ENCODE measurements at regions not wholly inside any gene's neighbourhood (a gene's known extent, or its start where the extent isn't known, plus 50 kb on each side); places are given as distances from the start of the nearest gene placed in this dataset.

DNA sequence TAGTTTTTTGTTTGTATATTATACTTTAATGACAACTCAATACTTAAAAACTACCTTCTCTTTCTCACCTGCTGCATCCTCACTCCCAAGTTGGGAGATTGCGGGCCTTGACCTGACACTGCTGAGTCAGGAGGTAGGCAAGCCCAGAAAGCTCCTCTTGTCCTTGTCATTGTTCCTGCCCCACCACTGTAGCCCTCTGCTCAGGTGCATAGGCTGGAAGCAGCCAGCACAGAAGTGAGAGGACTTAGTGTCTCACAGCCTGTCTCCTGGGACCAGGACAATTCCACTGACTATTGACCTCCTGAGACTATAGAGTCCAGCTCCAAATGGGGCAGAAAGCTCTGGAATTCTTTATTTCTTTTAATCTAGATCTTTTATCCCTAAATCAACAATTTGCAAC lies 123.5 kb upstream of the NDP start:
- Mint-ChIP-seq H3K9me3 (no peaks in the 10 kb centered on the region), H3K4me1 (ENCODE audit: low read depth) (no peaks in the 10 kb centered on the region), H3K27me3 (no peaks in the 10 kb centered on the region), H3K4me3 (no peak overlapping the region), H3K36me3 (ENCODE audit: low read depth) (no peaks in the 10 kb centered on the region), H3K27ac (no peak overlapping the region)

DNA sequence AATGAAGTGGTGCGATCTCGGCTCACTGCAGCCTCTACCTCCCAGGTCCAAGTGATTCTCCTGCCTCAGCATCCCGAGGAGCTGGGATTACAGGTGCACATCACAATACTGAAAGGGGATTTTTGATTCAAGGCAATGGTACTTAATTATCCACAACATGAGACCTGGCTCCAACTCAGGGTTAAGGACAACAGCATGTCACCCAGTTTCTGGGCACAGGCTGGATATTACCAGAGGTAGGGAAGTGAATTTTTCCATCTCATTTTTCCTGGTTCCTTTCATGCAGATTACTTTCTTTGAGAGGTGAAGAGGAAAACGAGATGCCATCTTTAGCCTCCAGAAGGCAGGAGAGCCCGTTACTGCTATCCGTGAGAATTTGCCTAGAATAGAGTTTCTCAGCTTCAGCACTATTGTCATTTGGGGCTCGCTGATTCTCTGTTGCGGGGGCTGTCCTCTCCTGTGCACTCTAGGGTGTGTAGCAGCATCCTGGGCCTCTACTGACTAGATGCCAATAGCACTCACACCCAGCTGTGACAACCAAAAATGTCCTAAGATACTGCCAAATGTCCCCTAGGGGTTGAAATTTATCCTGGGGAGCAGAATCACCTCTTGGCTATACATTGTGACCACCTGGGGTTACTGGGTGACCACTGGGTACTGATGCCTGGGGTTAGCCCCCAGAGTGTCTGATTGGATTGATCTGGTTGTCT lies 121.8 kb upstream of the NDP start:
- no peaks in the 10 kb centered on the region for H3K27me3 Mint-ChIP-seq
- H3K4me3 Mint-ChIP-seq: no peak overlapping the region
- no peaks in the 10 kb centered on the region for H3K9me3 Mint-ChIP-seq
- H3K27ac Mint-ChIP-seq: no peak overlapping the region
- no peaks in the 10 kb centered on the region for H3K36me3 Mint-ChIP-seq (ENCODE audit: low read depth)
- no peaks in the 10 kb centered on the region for H3K4me1 Mint-ChIP-seq (ENCODE audit: low read depth)

- H3K27me3 Mint-ChIP-seq: no peaks in the 10 kb centered on the region
- H3K4me1 Mint-ChIP-seq (ENCODE audit: low read depth): no peaks in the 10 kb centered on the region
- no peaks in the 10 kb centered on the region for H3K9me3 Mint-ChIP-seq
- H3K36me3 Mint-ChIP-seq (ENCODE audit: low read depth): no peaks in the 10 kb centered on the region
- H3K4me3 Mint-ChIP-seq: no peak overlapping the region
- H3K27ac Mint-ChIP-seq: no peak overlapping the region
Measured at GRCh38 chrX:44093431-44093830, 120.2 kb upstream of the NDP start.

GRCh38 chrX:44092778-44093177 lies 119.6 kb upstream of the NDP start:
- H3K36me3 Mint-ChIP-seq (ENCODE audit: low read depth): no peaks in the 10 kb centered on the region
- H3K9me3 Mint-ChIP-seq: no peaks in the 10 kb centered on the region
- H3K4me3 Mint-ChIP-seq: no peak overlapping the region
- no peaks in the 10 kb centered on the region for H3K4me1 Mint-ChIP-seq (ENCODE audit: low read depth)
- H3K27ac Mint-ChIP-seq: no peak overlapping the region
- no peaks in the 10 kb centered on the region for H3K27me3 Mint-ChIP-seq

- H3K27ac Mint-ChIP-seq: no peak overlapping the region
- H3K27me3 Mint-ChIP-seq: no peaks in the 10 kb centered on the region
- no peaks in the 10 kb centered on the region for H3K36me3 Mint-ChIP-seq (ENCODE audit: low read depth)
- H3K4me1 Mint-ChIP-seq (ENCODE audit: low read depth): no peaks in the 10 kb centered on the region
- no peaks in the 10 kb centered on the region for H3K9me3 Mint-ChIP-seq
- H3K4me3 Mint-ChIP-seq: no peak overlapping the region
Measured at GRCh38 chrX:44088510-44089144, 115.4 kb upstream of the NDP start.

DNA sequence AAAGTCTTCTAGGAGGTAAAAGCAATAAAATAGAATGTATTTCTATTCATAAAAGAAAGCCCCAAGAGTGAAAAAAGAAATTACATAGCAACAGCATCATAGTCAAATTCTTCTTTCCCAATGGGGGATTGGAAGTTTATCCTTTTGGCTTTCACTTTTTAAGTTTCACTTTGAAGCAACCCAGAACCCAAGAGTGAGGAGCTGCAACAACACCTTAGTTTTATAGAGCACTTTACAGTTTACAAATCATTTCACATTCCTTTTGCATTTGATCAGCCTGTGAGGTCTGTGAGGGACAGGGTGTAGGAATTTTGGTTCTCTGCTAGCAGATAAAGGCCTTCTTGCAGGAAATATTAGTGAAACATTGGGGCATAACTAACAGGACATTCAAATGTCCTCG lies 112.0 kb upstream of the NDP start:
- H3K36me3 Mint-ChIP-seq (ENCODE audit: low read depth): no peaks in the 10 kb centered on the region
- H3K9me3 Mint-ChIP-seq: no peaks in the 10 kb centered on the region
- no peaks in the 10 kb centered on the region for H3K4me1 Mint-ChIP-seq (ENCODE audit: low read depth)
- H3K27me3 Mint-ChIP-seq: peaks cover 3% of the 10 kb centered on the region
- no peak overlapping the region for H3K27ac Mint-ChIP-seq
- no peak overlapping the region for H3K4me3 Mint-ChIP-seq

- H3K4me3 Mint-ChIP-seq: no peak overlapping the region
- H3K9me3 Mint-ChIP-seq: no peaks in the 10 kb centered on the region
- peaks cover 3% of the 10 kb centered on the region for H3K27me3 Mint-ChIP-seq
- no peaks in the 10 kb centered on the region for H3K4me1 Mint-ChIP-seq (ENCODE audit: low read depth)
- H3K36me3 Mint-ChIP-seq (ENCODE audit: low read depth): no peaks in the 10 kb centered on the region
- H3K27ac Mint-ChIP-seq: no peak overlapping the region
Measured at GRCh38 chrX:44082829-44083228, 109.6 kb upstream of the NDP start.

- Mint-ChIP-seq H3K9me3 (peaks cover 5% of the 10 kb centered on the region), H3K27ac (no peak overlapping the region), H3K4me3 (no peak overlapping the region), H3K36me3 (ENCODE audit: low read depth) (no peaks in the 10 kb centered on the region), H3K4me1 (ENCODE audit: low read depth) (peaks cover 4% of the 10 kb centered on the region), H3K27me3 (peaks cover 3% of the 10 kb centered on the region)
Measured at GRCh38 chrX:44080083-44080482, 106.9 kb upstream of the NDP start.

DNA sequence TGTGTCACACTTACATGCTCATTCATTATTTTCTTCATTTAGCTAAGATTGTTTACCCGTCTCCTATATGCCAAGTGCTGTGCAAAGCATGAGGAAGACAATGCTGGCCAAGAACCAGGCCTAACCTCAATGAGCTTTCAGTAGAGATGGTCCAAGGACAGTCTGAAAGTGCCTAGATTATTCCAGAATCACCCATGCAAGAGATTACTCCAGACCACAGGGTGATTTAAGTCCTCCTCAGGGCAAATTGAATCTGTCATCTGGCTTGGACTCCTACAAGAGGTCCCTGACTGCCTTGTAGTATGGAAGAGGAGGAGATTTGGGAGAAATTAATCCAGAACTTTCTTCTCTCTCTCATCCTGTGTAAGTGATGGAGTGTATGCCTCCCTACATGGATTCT lies 99.4 kb upstream of the NDP start:
- Mint-ChIP-seq H3K27ac (no peak overlapping the region), H3K4me3 (no peak overlapping the region), H3K4me1 (ENCODE audit: low read depth) (peaks cover 4% of the 10 kb centered on the region), H3K36me3 (ENCODE audit: low read depth) (no peaks in the 10 kb centered on the region), H3K27me3 (no peaks in the 10 kb centered on the region), H3K9me3 (peaks cover 3% of the 10 kb centered on the region)

DNA sequence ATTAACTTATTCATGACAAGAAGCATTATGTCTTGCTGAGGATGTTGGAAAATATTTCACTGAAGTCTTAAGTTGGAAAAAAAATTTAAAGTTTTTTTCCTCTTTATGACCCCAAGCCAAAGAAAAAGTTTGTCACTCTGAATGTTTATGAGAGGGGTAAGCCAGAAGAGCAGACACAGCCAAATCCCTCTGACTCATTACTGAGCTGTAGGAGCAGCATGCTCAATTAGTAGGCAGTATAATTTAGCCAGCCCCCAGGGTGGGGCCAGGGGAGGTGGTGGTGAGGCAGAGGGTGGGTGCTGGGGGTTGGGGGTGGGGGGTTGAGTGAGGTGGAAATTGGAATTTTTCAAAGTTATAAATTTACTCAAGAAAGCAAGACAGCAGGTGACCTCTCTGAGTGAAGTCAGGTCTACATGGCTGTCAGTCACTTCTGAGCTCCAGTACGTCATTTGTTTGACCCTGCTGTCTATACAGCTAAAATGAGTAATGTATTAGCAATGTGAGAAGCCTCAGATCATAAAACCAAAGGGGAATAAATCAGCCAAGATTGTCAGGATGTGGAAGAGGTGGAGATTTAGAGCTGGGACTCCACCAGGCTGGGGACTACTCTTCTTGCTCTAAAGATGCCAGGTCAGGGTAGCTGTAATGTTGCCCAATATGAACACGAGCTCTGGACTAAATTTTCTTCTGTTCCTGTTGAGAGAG lies 98.8 kb upstream of the NDP start:
- no peaks in the 10 kb centered on the region for H3K27me3 Mint-ChIP-seq
- H3K36me3 Mint-ChIP-seq (ENCODE audit: low read depth): no peaks in the 10 kb centered on the region
- H3K27ac Mint-ChIP-seq: no peak overlapping the region
- H3K4me3 Mint-ChIP-seq: no peak overlapping the region
- H3K4me1 Mint-ChIP-seq (ENCODE audit: low read depth): peaks cover 4% of the 10 kb centered on the region
- H3K9me3 Mint-ChIP-seq: no peaks in the 10 kb centered on the region

- Mint-ChIP-seq H3K36me3 (ENCODE audit: low read depth) (no peaks in the 10 kb centered on the region), H3K27ac (peak overlapping the region; percentile 24), H3K9me3 (no peaks in the 10 kb centered on the region), H3K27me3 (no peaks in the 10 kb centered on the region), H3K4me1 (ENCODE audit: low read depth) (peaks cover 1% of the 10 kb centered on the region), H3K4me3 (no peak overlapping the region)
Measured at GRCh38 chrX:44071070-44071645, 98.0 kb upstream of the NDP start.

GRCh38 chrX:44068043-44068442 lies 94.9 kb upstream of the NDP start:
- no peaks in the 10 kb centered on the region for H3K36me3 Mint-ChIP-seq (ENCODE audit: low read depth)
- no peaks in the 10 kb centered on the region for H3K9me3 Mint-ChIP-seq
- H3K4me1 Mint-ChIP-seq (ENCODE audit: low read depth): no peaks in the 10 kb centered on the region
- no peaks in the 10 kb centered on the region for H3K27me3 Mint-ChIP-seq
- H3K27ac Mint-ChIP-seq: no peak overlapping the region
- no peak overlapping the region for H3K4me3 Mint-ChIP-seq

DNA sequence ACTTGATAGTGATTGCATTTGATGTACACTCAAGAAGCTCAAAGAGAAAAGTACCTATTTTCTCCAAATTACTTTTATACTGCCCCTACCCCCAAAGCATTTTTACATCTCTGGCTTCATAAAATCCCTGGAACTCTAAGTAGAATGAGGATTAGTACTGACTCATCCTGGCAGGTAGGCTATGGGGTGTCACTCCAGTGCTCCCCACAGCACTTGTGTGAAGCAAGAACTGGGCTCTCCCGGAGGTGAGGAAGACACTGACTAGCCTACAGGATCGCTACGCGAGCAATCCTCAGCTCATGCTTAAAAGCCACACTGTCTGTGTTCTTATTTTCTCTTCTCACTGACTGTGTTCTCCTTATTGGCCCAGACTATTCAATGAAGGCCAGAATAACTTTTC lies 90.4 kb upstream of the NDP start:
- Mint-ChIP-seq H3K27ac (no peak overlapping the region), H3K9me3 (no peaks in the 10 kb centered on the region), H3K4me1 (ENCODE audit: low read depth) (no peaks in the 10 kb centered on the region)

DNA sequence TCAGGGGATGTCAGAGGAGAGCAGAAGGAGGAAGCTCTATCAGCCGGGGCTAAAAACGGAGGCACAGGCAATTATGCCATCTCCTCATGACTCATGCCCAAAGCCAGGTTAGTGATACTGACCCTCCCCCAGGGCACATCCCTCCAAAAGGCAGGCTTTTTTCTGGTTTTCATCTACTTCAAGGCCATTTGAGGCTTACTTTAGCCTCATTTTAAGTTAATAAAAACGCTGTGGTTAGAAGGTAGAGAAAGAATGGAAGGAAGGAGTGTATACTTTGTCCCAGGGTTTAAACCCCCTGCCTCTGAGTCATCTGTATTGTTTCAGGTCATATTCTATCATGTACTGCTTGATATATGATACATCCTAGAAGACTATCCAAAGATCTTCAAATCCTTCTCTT lies 89.7 kb upstream of the NDP start:
- H3K9me3 Mint-ChIP-seq: no peaks in the 10 kb centered on the region
- H3K27me3 Mint-ChIP-seq: peaks cover 3% of the 10 kb centered on the region
- no peaks in the 10 kb centered on the region for H3K4me1 Mint-ChIP-seq (ENCODE audit: low read depth)
- H3K4me3 Mint-ChIP-seq: no peak overlapping the region
- no peaks in the 10 kb centered on the region for H3K36me3 Mint-ChIP-seq (ENCODE audit: low read depth)
- H3K27ac Mint-ChIP-seq: no peak overlapping the region

More for the DNA sequence above, 90.4 kb upstream of the NDP start:
- Mint-ChIP-seq H3K4me3 (no peak overlapping the region), H3K27me3 (peaks cover 3% of the 10 kb centered on the region), H3K36me3 (ENCODE audit: low read depth) (no peaks in the 10 kb centered on the region)

DNA sequence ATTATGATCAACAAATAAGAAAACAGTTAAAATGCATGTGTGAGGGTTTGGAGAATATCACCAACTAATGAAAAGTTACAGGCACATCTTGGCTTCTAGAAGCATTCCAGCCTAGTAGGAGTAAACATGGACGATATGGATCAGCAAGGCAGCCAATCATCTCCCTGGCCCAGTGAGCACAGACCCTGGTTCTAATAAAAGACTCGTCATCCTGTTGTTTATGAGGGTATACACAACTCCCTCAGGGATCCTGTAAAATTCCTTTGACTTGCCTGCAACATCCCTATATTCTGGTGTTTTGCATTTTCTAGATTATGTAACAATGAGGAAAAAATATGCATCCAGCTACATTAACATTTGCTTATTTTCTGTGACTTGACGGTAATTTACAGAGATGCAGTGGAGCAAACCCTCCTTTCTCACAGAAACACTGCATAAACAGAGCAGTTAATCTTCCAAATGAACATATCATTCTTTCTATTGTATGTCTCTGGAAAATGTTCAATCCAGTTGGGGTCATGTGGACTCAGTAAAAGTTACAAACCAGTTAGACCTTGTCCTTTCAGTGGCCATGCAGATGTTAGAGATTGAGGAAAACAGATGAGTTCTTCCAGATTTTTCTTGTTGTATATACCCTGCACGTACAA lies 88.9 kb upstream of the NDP start:
- Mint-ChIP-seq H3K27me3 (peaks cover 3% of the 10 kb centered on the region), H3K4me1 (ENCODE audit: low read depth) (no peaks in the 10 kb centered on the region), H3K9me3 (no peaks in the 10 kb centered on the region), H3K27ac (no peak overlapping the region), H3K4me3 (no peak overlapping the region), H3K36me3 (ENCODE audit: low read depth) (no peaks in the 10 kb centered on the region)

Measured in stimulated activated naive CD8-positive, alpha-beta T cell treated with anti-CD3 and anti-CD28 coated beads, Interleukin-15, Interleukin-2, amounts not matched to agents 100 ng/mL and 50 ng/mL, for 24 hours (primary cell).